Smooth muscle cell (in vitro differentiated cells): ENCODE measurements at regions not wholly inside any gene's neighbourhood (a gene's known extent, or its start where the extent isn't known, plus 50 kb on each side); places are given as distances from the start of the nearest gene placed in this dataset.

Experiments
- DNase-seq: peaks from one replicate; lab custom pipeline; 2025; ENCODE audit not compliant: unreplicated experiment; lab: John Stamatoyannopoulos, UW
- H2AFZ ChIP-seq: fragments of 200-600 bp; sonication (generic); 2 replicates; pipeline ENCODE4 v1.6.0; 2016; ENCODE audit warnings: antibody characterized with exemption, low read depth, mild to moderate bottlenecking
- H3F3A ChIP-seq: fragments of 200-600 bp; sonication (generic); 2 replicates; pipeline ENCODE4 v1.6.0; 2017; ENCODE audit warnings: antibody characterized with exemption, low read depth
- H3K27ac ChIP-seq: fragments of 200-600 bp; sonication (generic); 2 replicates; pipeline ENCODE4 v1.5.1; 2016; ENCODE audit warnings: low read depth, mild to moderate bottlenecking
- H3K27me3 ChIP-seq: fragments of 200-600 bp; sonication (generic); 2 replicates; pipeline ENCODE4 v1.6.1; 2016; ENCODE audit warnings: low read depth, mild to moderate bottlenecking
- H3K36me3 ChIP-seq: fragments of 200-600 bp; sonication (generic); 2 replicates; pipeline ENCODE4 v1.5.1; 2016; ENCODE audit warnings: low read depth
- H3K4me1 ChIP-seq: fragments of 200-600 bp; sonication (generic); 2 replicates; pipeline ENCODE4 v1.5.1; 2016; ENCODE audit warnings: low read depth
- H3K4me2 ChIP-seq: fragments of 200-600 bp; sonication (generic); 2 replicates; pipeline ENCODE4 v1.6.0; 2016; ENCODE audit warnings: mild to moderate bottlenecking
- H3K4me3 ChIP-seq: fragments of 200-600 bp; sonication (generic); 2 replicates; pipeline ENCODE4 v1.5.1; 2016; ENCODE audit warnings: mild to moderate bottlenecking
- H3K79me2 ChIP-seq: fragments of 200-600 bp; sonication (generic); 2 replicates; pipeline ENCODE4 v1.6.0; 2016; ENCODE audit warnings: low read depth, mild to moderate bottlenecking
- H3K9ac ChIP-seq: fragments of 200-600 bp; sonication (generic); 2 replicates; pipeline ENCODE4 v1.6.0; 2016; ENCODE audit warnings: low read depth
- H3K9me3 ChIP-seq: fragments of 200-600 bp; sonication (generic); replicated peaks from 2 replicates; pipeline ENCODE4 v1.5.1; 2016; ENCODE audit warnings: low read depth
- H4K20me1 ChIP-seq: fragments of 200-600 bp; sonication (generic); 2 replicates; pipeline ENCODE4 v1.6.0; 2016; ENCODE audit warnings: low read depth
- CTCF ChIP-seq: fragments of 200-600 bp; sonication (generic); IDR thresholded peaks from 2 replicates; pipeline ENCODE4 v1.5.1; 2017; ENCODE audit warnings: borderline replicate concordance, mild to moderate bottlenecking, antibody characterized with exemption; ENCODE audit not compliant: insufficient read depth, poor library complexity, severe bottlenecking
- WGBS: methylation state at CpG from one replicate; pipeline ENCODE4 v1.1.7; 2016; ENCODE audit warnings: low lambda C conversion rate; 5-methylcytosine and 5-hydroxymethylcytosine counted together

DNA sequence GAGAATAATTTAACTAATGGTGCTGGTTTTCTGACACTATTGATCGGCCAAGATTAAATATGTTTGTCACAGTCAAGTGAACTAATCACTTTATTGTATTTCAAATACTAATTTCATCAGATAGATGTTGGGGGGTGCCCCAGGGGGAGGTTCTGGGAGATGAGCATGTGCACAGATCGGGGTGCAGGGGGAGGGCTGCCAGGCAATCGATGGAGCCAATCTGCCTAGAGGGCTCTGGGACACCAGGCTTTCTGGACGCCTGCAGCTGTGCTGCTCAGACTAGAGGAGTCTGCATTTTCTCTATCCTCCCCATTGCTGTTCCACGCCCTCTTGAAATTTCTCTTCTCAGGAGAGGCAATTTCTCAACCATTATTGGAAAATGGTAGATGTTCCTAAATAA lies 100.0 kb upstream of the ALDH1B1 start:
- H3K9me3 ChIP-seq = no peaks in the 10 kb centered on the region
- H3K27me3 ChIP-seq = no peaks in the 10 kb centered on the region
- H3K4me3 ChIP-seq = no peak overlapping the region
- no peak overlapping the region for H3K9ac ChIP-seq
- H3F3A ChIP-seq = no peaks in the 10 kb centered on the region
- no peak overlapping the region for H3K27ac ChIP-seq
- no peaks in the 10 kb centered on the region for H4K20me1 ChIP-seq
- no peak overlapping the region for H3K4me2 ChIP-seq
- H2AFZ ChIP-seq = no peak overlapping the region
- H3K79me2 ChIP-seq = no peaks in the 10 kb centered on the region
- no peaks in the 10 kb centered on the region for H3K4me1 ChIP-seq
- H3K36me3 ChIP-seq = no peaks in the 10 kb centered on the region
- TF ChIP-seq CTCF = no peak
- 86% methylated on average over 5 of the region's 5 CpGs for WGBS
- DNase-seq = no peak

- Histone ChIP-seq H3K4me3 (no peak overlapping the region), H3F3A (no peaks in the 10 kb centered on the region), H2AFZ (no peak overlapping the region), H4K20me1 (no peaks in the 10 kb centered on the region), H3K4me2 (no peak overlapping the region), H3K27me3 (no peaks in the 10 kb centered on the region), H3K4me1 (no peaks in the 10 kb centered on the region), H3K9ac (no peak overlapping the region), H3K9me3 (no peaks in the 10 kb centered on the region), H3K27ac (no peak overlapping the region), H3K36me3 (no peaks in the 10 kb centered on the region), H3K79me2 (no peaks in the 10 kb centered on the region)
- DNase-seq = no peak
- TF ChIP-seq CTCF = no peak
- WGBS = 91% methylated on average over 11 of the region's 11 CpGs
Observed at GRCh38 chr9:38289866-38290245, 102.6 kb upstream of the ALDH1B1 start.

DNA sequence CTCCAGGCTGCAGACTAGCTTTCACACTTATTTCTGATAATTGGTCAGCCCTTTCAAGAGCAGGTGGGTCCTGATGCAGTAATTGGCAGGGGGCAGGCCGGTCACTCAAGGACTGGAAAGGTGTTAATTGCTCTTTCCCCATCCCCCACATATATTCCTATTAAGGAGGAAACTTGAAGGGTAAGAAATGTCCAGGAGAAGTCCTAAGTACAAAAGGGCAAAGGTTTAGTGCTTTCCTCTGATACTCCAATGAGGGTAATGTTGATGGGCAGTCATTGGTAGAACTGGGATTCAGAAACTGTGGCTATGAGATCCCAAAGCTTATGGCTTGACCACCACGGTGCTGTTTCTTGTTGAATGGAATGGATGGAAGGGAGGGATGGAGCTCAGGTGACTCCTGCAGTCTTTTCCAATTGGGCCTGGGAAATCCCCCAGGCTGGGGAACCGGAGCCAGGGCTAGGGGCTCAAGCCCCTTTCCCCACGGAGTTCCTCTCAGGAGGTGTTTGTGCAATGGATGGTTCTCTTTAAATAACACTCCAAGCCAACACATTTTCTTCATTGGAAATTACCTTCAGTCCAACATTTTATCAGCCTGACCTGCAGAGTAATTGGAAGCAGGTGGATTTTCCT lies 103.2 kb upstream of the ALDH1B1 start:
- WGBS = 87% methylated on average over 4 of the region's 4 CpGs
- Histone ChIP-seq H3K4me1 (no peaks in the 10 kb centered on the region), H3K27me3 (no peaks in the 10 kb centered on the region), H3K4me3 (no peak overlapping the region), H3K9ac (no peak overlapping the region), H3K9me3 (no peaks in the 10 kb centered on the region), H3K36me3 (no peaks in the 10 kb centered on the region), H2AFZ (no peak overlapping the region), H3K4me2 (no peak overlapping the region), H3K27ac (no peak overlapping the region), H3F3A (no peaks in the 10 kb centered on the region), H3K79me2 (no peaks in the 10 kb centered on the region), H4K20me1 (no peaks in the 10 kb centered on the region)
- no peak for DNase-seq
- TF ChIP-seq CTCF = no peak

GRCh38 chr9:38288502-38288901 lies 104.0 kb upstream of the ALDH1B1 start:
- no peaks in the 10 kb centered on the region for H3F3A ChIP-seq
- no peaks in the 10 kb centered on the region for H3K79me2 ChIP-seq
- no peak overlapping the region for H3K4me2 ChIP-seq
- no peaks in the 10 kb centered on the region for H3K36me3 ChIP-seq
- WGBS = 91% methylated on average over 2 of the region's 2 CpGs
- H2AFZ ChIP-seq = no peak overlapping the region
- H3K9me3 ChIP-seq = no peaks in the 10 kb centered on the region
- no peaks in the 10 kb centered on the region for H4K20me1 ChIP-seq
- TF ChIP-seq CTCF = no peak
- no peaks in the 10 kb centered on the region for H3K27me3 ChIP-seq
- H3K9ac ChIP-seq = no peak overlapping the region
- DNase-seq = no peak
- no peak overlapping the region for H3K4me3 ChIP-seq
- no peak overlapping the region for H3K27ac ChIP-seq
- no peaks in the 10 kb centered on the region for H3K4me1 ChIP-seq
